ENCODE measurements at regions not wholly inside any gene's neighbourhood (a gene's known extent, or its start where the extent isn't known, plus 50 kb on each side); places are given as distances from the start of the nearest gene placed in this dataset.

DNA sequence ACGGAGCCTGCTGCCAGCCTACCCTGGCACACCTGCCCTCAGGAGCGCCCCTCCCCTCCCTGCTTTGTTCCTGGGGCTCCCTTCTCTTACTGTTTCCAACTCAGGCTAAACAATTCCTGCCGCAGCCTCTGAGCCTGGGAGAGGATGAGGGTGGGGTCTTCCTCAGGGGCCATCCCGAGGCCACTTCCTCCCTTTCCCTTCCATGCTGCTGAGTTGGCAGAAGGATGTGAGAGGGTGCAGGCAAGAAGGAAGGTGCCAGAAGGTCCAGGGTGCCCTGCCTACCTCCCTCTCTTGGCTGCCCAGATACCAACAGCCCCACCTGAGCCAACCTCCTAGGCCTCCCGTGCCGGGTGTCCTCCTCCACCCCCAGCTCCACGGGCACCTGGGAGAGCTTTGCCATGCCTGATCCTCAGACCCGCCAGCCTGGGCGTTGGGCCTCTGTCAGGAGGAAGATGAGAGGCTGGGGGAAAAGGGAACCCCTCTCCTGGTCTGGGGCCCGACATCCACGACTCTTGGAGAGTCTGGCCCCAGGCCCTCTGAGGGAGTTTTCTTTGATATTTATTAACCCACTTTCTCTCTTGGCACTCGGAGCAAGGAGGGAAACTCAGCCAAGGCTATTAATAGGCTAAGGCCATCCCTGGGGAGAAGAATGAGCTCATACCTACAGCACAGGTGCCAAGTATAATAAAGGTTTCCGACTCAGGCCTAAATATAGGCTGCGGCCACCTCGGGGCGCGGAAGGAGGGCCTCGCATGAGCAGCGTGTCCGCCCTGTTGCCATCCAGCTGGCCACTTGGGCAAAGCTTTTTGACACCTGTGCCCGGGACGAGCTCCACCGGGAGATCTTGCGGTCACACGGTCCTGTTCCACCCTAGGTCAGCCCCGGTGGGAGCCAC lies 232.0 kb downstream of the ENGASE start:
- TF ChIP-seq, protein P1, sequence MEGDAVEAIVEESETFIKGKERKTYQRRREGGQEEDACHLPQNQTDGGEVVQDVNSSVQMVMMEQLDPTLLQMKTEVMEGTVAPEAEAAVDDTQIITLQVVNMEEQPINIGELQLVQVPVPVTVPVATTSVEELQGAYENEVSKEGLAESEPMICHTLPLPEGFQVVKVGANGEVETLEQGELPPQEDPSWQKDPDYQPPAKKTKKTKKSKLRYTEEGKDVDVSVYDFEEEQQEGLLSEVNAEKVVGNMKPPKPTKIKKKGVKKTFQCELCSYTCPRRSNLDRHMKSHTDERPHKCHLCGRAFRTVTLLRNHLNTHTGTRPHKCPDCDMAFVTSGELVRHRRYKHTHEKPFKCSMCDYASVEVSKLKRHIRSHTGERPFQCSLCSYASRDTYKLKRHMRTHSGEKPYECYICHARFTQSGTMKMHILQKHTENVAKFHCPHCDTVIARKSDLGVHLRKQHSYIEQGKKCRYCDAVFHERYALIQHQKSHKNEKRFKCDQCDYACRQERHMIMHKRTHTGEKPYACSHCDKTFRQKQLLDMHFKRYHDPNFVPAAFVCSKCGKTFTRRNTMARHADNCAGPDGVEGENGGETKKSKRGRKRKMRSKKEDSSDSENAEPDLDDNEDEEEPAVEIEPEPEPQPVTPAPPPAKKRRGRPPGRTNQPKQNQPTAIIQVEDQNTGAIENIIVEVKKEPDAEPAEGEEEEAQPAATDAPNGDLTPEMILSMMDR (IDR thresholded peaks at IDR 0.05; ENCODE audit: low read depth, low read length), result no peak
- TF ChIP-seq, protein P2, sequence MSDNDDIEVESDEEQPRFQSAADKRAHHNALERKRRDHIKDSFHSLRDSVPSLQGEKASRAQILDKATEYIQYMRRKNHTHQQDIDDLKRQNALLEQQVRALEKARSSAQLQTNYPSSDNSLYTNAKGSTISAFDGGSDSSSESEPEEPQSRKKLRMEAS (IDR thresholded peaks at IDR 0.05; ENCODE audit: low read depth, low read length), result no peak
- no peak for TF ChIP-seq POLR2A (IDR thresholded peaks at IDR 0.05; ENCODE audit: extremely low read depth, insufficient read length)
